GM19328 (cell line): ENCODE measurements at regions not wholly inside any gene's neighbourhood (a gene's known extent, or its start where the extent isn't known, plus 50 kb on each side); places are given as distances from the start of the nearest gene placed in this dataset.
"Not testable (repeated sequence)": the region's sequence is repeated elsewhere in the genome, so short reads cannot be mapped to it uniquely, and the experiment has no call there.

Experiments
- ATAC-seq: cut with Tn5 transposase; IDR thresholded peaks from one replicate; pipeline ENCODE4 v1.9.1; 2021; ENCODE audit warnings: mild to moderate bottlenecking, moderate library complexity; ENCODE audit not compliant: unreplicated experiment

GRCh38 chr2:36235882-36236281 lies 119.7 kb upstream of the CRIM1 start:
- ATAC-seq = no peak

- no peak for ATAC-seq
Observed at GRCh38 chr2:36235426-36235825, 120.2 kb upstream of the CRIM1 start.

- no peak for ATAC-seq
Observed at GRCh38 chr2:36223259-36223658, 132.3 kb upstream of the CRIM1 start.

GRCh38 chr2:36222485-36222884 lies 133.1 kb upstream of the CRIM1 start:
- no peak for ATAC-seq

- no peak for ATAC-seq
Observed at GRCh38 chr2:36214691-36215090, 140.9 kb upstream of the CRIM1 start.

- ATAC-seq = no peak
Observed at GRCh38 chr2:36203366-36203765, 152.2 kb upstream of the CRIM1 start.

GRCh38 chr2:36197181-36197971 lies 158.2 kb upstream of the CRIM1 start:
- ATAC-seq = no peak

- ATAC-seq = no peak
Observed at GRCh38 chr2:36193680-36194079, 161.9 kb upstream of the CRIM1 start.

GRCh38 chr2:36192983-36193382 lies 162.6 kb upstream of the CRIM1 start:
- no peak for ATAC-seq

GRCh38 chr2:36190097-36190496 lies 165.5 kb upstream of the CRIM1 start:
- no peak for ATAC-seq

GRCh38 chr2:36185624-36186023 lies 170.0 kb upstream of the CRIM1 start:
- no peak for ATAC-seq

GRCh38 chr2:36184848-36185247 lies 170.7 kb upstream of the CRIM1 start:
- no peak for ATAC-seq

GRCh38 chr2:36180789-36181482 lies 174.6 kb upstream of the CRIM1 start:
- ATAC-seq = not testable (repeated sequence)

- ATAC-seq = not testable (repeated sequence)
Observed at GRCh38 chr2:36180293-36180692, 175.3 kb upstream of the CRIM1 start.

GRCh38 chr2:36179668-36180269 lies 175.8 kb upstream of the CRIM1 start:
- not testable (repeated sequence) for ATAC-seq

GRCh38 chr2:36178384-36178783 lies 177.2 kb upstream of the CRIM1 start:
- no peak for ATAC-seq

GRCh38 chr2:36177282-36177681 lies 178.3 kb upstream of the CRIM1 start:
- ATAC-seq = no peak

GRCh38 chr2:36174920-36175319 lies 180.7 kb upstream of the CRIM1 start:
- ATAC-seq = no peak

GRCh38 chr2:36173760-36174404 lies 181.7 kb upstream of the CRIM1 start:
- ATAC-seq = no peak

- no peak for ATAC-seq
Observed at GRCh38 chr2:36172824-36173223, 182.8 kb upstream of the CRIM1 start.

GRCh38 chr2:36170805-36171204 lies 184.8 kb upstream of the CRIM1 start:
- no peak for ATAC-seq
